ENCODE measurements at regions not wholly inside any gene's neighbourhood (a gene's known extent, or its start where the extent isn't known, plus 50 kb on each side); places are given as distances from the start of the nearest gene placed in this dataset.
A peak's percentile ranks its signal among the peaks of the same experiment; 100 is the strongest.

DNA sequence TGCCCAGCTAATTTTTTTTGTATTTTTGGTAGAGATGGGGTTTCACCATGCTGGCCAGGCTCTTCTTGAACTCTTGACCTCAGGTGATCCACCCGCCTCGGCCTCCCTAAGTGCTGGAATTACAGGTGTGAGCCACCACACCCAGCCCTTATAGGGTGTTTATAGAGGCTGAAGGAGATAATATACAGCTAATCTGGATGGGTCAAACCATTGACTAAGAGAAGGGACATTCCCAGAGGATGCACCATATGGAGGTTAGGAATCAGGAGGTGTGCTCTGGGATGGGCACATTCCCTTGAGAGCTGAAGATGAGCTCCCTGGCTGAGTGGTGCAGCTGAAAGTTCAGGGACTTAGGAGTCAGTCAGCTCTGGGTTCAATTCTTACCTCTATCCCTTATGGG, 68.3 kb upstream of the SHISA3 start:
- FAIRE-seq (no peak), DNase-seq (ENCODE audit: low spot score) (no peak)

DNA sequence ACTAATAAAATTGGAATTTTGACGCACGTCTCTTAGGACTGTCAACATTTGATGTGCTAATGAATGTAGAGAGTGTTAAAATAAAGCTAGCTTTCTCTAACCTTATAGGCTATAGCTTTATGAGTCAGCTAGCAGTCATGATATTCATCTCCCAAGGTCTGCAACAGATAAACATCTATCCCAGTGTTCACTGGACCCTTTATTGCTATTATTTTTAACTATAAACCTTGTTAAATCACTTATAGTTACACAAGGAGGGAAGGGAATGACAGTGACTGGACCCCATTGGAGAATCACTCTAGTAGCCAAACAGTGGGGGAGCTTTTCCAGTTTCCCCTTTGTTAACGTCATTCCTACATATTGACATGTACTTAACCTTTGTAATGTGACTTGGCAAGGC, 67.9 kb upstream of the SHISA3 start:
- DNase-seq (ENCODE audit: low spot score) = no peak
- FAIRE-seq = no peak

DNA sequence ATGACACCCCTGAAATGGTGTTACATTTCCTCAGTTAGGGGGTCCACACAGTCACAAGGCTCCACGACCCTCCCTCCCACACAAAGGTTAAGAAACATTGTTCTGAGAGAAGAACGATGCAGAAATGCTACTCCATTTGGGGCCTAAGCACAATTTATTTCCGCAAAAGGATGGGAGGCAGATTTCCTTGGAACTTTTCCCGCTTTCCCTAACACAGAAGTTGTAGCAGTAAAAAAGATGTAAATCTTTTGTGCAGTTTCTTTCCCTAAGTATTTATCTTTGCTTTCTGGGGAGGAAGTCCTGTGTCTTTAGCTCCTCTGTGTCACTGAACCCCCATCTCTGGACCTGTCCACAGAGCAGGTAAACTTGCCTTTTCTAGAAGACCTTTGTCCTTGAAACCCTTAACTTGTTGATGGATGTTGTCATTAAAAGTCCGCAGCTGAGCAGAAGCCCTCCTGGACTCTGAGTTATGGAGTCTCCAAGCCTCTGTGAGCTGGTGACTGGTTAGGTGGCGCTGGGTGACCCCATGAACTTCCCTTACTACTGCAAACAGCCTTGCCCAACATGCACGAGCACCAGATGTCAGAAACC, 67.2 kb upstream of the SHISA3 start:
- FAIRE-seq (no peak), DNase-seq (ENCODE audit: low spot score) (no peak)

DNA sequence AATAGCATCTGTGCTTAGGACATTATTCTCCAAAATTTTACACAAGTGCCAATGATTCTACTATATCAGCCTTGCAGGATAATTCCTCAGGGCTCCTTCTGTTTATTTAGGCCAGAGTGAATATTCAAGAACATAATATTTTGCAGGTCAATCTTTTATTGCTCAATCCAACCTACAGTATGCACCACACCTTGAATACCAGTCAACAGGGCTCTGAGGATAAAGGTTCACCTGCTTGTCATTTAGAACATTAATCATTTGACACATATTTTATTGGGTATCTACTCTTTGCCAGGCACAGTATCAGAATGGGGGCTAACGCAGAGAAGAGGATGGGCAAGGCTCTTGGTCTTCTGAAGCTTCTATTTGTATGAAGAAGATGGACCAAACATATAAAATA, 66.2 kb upstream of the SHISA3 start:
- no peak for DNase-seq (ENCODE audit: low spot score)
- FAIRE-seq = no peak

DNA sequence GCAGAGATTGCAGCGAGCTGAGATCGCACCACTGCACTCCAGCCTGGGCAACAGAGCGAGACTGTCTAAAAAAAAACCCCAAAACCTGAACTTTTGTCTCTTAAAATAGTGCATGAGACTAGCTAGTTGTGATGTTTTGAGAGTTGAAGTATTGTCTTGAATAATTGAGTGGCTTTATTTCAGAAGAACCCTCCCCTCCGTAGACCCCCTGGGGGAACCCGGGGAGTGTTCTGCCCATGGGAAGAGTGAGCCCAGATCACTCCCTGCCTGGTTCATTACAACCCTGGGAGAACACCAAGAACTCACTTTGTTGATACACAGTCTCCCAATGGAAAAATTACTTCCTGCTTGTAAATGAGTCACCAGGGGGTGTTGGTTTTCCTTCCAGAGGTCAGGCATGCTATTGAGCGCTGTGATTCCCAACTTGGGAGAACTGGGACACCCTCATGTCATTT, 65.3 kb upstream of the SHISA3 start:
- DNase-seq (ENCODE audit: low spot score) (peak; percentile 62), FAIRE-seq (no peak)

DNA sequence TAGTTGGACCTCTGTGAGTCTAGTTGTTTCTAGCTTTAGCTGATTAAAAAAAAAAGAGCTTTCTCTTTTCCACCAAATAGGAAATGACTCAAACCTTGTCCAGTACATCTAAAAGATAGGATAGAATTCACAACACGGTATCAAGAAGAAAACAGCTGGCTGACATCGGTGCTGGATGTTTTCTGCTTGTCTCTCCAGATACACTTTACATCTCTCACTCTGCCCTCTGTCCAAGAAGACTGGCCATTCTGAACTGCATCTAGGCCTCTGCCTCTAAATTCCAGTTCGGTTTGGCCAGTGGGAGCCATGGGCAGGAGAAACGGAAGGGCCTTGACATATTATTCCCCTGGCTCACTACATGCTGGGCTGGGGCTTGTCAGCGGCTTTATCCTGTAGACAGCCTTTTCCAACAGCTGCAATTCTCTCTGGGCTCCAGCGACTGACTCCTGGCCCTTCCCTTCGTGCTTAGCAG, 57.3 kb upstream of the SHISA3 start:
- no peak for DNase-seq (ENCODE audit: low spot score)
- no peak for FAIRE-seq

DNA sequence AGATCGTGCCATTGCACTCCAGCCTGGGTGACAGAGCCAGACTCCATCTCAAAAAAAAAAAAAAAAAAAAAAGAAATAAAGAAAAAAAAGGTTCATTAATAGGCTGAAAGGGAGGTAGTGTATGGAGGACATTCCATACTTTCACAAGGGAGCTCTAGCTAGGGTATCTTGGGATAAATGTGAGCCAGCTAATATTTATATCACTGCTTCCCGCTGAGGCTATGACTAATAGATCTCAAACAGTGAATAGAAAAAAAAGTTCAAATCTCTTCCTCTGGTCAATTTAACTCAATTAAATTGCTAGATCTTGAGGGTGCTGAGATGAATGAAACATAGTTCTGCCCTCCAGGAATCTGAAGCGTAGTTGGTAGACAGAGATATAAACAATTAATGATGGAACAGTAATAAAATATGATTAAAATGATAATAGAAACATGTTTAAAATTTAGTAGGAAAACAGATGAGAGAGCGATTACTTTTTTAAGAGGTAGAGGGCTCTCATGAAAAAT, 55.7 kb upstream of the SHISA3 start:
- FAIRE-seq (no peak), DNase-seq (ENCODE audit: low spot score) (no peak)

DNA sequence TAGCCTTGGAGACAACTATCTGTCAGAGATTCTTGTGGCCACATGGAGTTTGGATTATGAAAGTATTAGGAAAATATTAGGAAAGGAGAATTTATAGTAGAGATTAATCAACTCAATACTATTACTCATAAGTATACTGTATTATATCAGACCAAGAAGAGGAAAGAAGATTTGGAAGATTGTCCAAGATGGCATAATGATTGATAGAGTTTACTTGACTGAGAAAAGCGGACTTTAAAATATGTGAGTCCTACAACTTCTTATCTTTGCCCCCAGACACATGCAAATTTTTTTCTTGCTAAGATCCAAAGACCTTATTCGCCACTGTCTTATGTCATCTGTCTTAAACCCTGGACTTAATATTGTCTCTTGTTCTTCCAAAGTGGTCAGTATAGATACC, 54.8 kb upstream of the SHISA3 start:
- DNase-seq (ENCODE audit: low spot score) = no peak
- no peak for FAIRE-seq

DNA sequence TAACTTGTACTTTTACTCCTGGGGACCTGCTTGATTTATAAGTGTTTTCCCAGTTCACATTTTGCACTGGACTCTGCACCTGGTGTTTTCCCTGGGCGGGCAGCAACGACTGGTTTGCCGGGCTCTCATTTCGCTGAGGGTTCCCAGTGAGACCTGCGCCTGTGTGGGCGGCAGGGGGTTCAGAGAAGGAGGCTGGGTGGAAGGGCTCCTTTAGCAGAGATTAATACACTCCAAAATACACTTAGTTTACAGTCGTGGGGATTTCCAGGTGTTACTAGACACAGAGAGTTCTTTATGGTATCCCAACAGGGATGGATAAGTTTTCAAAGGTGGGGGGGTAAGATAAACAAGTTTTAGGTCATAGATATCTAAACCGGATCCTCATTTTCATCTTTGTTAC, 53.0 kb upstream of the SHISA3 start:
- no peak for DNase-seq (ENCODE audit: low spot score)
- no peak for FAIRE-seq

DNA sequence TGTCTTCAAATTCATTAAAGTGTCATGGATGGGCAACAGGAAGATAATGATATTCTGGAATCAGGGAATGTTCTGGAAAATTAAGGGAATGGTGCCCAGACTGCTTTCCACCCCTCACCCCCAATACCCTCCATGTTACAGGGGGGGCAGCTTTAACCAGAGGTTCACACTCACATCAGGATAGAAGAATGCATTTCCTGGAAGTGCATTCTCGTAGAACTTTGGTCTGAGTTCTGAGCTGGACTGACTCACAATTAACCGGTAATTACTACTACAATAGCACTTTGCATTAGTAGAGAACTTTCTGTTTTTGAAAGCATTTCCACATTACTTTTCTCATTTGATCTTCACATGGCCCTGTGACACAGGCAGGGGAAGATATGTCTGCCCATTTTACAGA, 52.5 kb upstream of the SHISA3 start:
- DNase-seq (ENCODE audit: low spot score) (no peak), FAIRE-seq (no peak)

DNA sequence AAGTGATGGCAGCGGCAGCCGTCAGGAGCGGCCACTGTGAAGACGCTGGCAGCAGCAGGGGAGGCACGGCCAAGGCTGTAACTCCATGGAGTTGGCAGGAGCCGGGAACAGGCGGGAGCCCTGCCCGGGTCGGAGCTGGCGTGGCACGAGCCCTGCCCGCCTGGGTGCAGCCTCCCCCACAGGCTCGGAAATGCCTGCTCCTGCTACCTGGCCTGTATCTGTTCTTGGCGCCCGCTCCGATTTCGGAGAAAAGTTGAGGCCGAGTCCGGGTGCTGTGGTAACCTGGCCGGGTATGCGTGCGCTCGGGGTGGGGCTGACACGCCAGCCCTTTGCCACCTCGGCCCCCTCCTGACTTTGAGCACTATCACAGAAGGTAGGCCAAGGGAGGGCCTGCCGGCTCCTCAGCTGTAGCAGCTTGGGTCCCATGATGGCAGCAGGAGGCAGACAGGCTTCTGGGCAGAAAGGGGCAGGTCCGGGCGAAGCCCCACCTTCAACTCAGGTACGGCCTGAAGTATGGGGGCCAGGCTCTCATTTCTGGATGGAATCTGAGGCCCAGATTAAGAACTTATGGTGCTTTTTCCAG, 51.2 kb upstream of the SHISA3 start:
- DNase-seq (ENCODE audit: low spot score) (no peak), FAIRE-seq (no peak)

DNA sequence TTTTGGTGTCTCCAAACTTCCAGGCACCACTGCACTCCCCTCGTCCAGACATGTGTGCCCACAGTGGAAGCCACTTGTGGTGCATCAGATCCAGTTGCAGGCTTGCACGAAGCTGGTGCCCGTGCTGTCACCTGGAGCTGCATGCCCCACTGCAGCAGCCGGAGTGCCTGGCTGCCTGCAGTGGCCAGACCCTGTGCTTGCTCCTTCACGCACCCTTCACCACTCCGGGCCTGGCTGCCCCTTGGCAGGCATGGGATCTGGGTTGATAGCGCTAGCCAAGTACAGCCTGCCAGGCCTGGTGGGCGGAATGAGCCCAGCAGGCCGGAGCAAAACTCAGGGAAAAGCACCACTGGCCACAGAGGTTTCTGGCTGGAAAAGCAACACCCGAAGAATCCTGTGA, 50.2 kb upstream of the SHISA3 start:
- no peak for DNase-seq (ENCODE audit: low spot score)
- no peak for FAIRE-seq

Measured in urothelium cell line (cell line).